T-cell (primary cell): ENCODE measurements at regions not wholly inside any gene's neighbourhood (a gene's known extent, or its start where the extent isn't known, plus 50 kb on each side); places are given as distances from the start of the nearest gene placed in this dataset.

Experiments used
- ATAC-seq, 4 experiments: fragments of 200-7000 bp in 3 of 4; fragments of 150-1000 bp in 1 of 4; cut with Tn5 transposase; replicated peaks in 1 of 4; 1 replicate in 3 of 4; 2 replicates in 1 of 4; pipeline ENCODE4 v1.10.0; 2021; ENCODE audit warnings: moderate library complexity in 3 of 4, mild to moderate bottlenecking in 2 of 4, moderate number of reproducible peaks in 1 of 4
- CTCF ChIA-PET, 2 donors: fragments of 300-600 bp; sonication (Branson Sonifier 250); formaldehyde crosslinking; loops; one replicate each; lab custom pipeline; 2022; ENCODE audit warnings: antibody characterized with exemption in 2 of 2; lab: Charles Lee
- POLR2A ChIA-PET, 2 donors: fragments of 300-600 bp; sonication (Branson Sonifier 250); formaldehyde crosslinking; loops; one replicate each; lab custom pipeline; 2022; ENCODE audit warnings: antibody characterized with exemption in 2 of 2; lab: Charles Lee
- DNase-seq, 35 experiments: peaks; one replicate each; pipeline versions ENCODE4 v3.0.0 to v3.0.0-alpha.2; 2013 to 2023
- H3K27ac ChIP-seq: one replicate; pipeline ENCODE4 v1.5.1; 2013; ENCODE audit warnings: low read length
- H3K27me3 ChIP-seq, 2 experiments: replicated peaks in 1 of 2; 1 replicate in 1 of 2; 2 replicates in 1 of 2; pipeline versions ENCODE4 v1.6.1 to v1.7.0; 2013; ENCODE audit warnings: low read length in 1 of 2, mixed read lengths in 1 of 2; ENCODE audit not compliant: control insufficient read depth in 2 of 2, insufficient read depth in 2 of 2; ENCODE audit errors: extremely low read depth in 1 of 2
- H3K36me3 ChIP-seq, 2 donors: 1 replicate in 1 of 2; 2 replicates in 1 of 2; pipeline versions ENCODE4 v1.6.1 to v1.7.0; 2013; ENCODE audit warnings: low read length in 1 of 2; ENCODE audit not compliant: control insufficient read depth in 2 of 2, insufficient read depth in 1 of 2; ENCODE audit errors: extremely low read depth in 1 of 2
- H3K4me1 ChIP-seq, 2 experiments: 1 replicate in 1 of 2; 2 replicates in 1 of 2; pipeline versions ENCODE4 v1.6.1 to v1.7.0; 2013; ENCODE audit warnings: low read length in 2 of 2, mixed read lengths in 1 of 2; ENCODE audit not compliant: insufficient read depth in 2 of 2, control insufficient read depth in 1 of 2; ENCODE audit errors: extremely low read depth in 1 of 2
- H3K4me3 ChIP-seq, 2 donors: 1 replicate in 1 of 2; 2 replicates in 1 of 2; pipeline versions ENCODE4 v1.5.1 to v1.7.0; 2013; ENCODE audit warnings: mild to moderate bottlenecking in 2 of 2, low read length in 1 of 2, moderate library complexity in 1 of 2; ENCODE audit not compliant: control insufficient read depth in 1 of 2; ENCODE audit errors: extremely low read depth in 1 of 2
- H3K9me3 ChIP-seq: 2 replicates; pipeline ENCODE4 v1.7.0; 2013
- H3K27ac Mint-ChIP-seq, 2 donors: one replicate each; pipeline ENCODE4 v1.8.0; 2020 to 2021; ENCODE audit warnings: mild to moderate bottlenecking in 2 of 2, mixed read lengths in 2 of 2
- H3K27me3 Mint-ChIP-seq, 2 donors: one replicate each; pipeline ENCODE4 v1.8.0; 2021 to 2022; ENCODE audit warnings: mixed read lengths in 2 of 2
- H3K36me3 Mint-ChIP-seq: one replicate; pipeline ENCODE4 v1.8.0; 2021; ENCODE audit warnings: mixed read lengths
- H3K4me1 Mint-ChIP-seq, 3 donors: one replicate each; pipeline ENCODE4 v1.8.0; 2020 to 2022; ENCODE audit warnings: mixed read lengths in 3 of 3, mild to moderate bottlenecking in 1 of 3
- H3K4me3 Mint-ChIP-seq, 3 donors: one replicate each; pipeline ENCODE4 v1.8.0; 2020 to 2022; ENCODE audit warnings: mild to moderate bottlenecking in 3 of 3, mixed read lengths in 3 of 3, moderate library complexity in 3 of 3
- H3K9me3 Mint-ChIP-seq, 3 donors: one replicate each; pipeline ENCODE4 v1.8.0; 2020 to 2022; ENCODE audit warnings: mixed read lengths in 3 of 3
- WGBS: methylation state at CpG from one replicate; pipeline ENCODE4 v1.1.5; 2013; ENCODE audit warnings: missing lambda C conversion rate; ENCODE audit not compliant: insufficient coverage; 5-methylcytosine and 5-hydroxymethylcytosine counted together

DNA sequence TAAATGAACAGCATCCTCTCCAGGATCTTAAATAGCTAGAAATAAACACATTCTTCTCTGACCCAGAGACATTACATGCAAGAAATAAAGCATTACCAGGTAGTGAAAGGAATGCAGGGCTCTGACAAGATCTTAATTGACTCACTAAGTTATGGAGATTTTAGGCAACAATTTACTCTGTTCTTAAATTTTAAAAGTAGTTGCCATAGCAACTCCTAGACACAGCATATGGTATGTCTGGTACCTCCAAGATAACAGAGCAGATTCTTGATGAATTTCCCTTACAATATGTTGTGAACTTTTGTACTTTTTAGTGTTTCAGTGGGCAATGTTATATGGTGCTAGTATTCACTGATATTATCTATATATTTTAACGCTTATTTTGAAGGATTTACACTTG lies 76.7 kb upstream of the G2E3 start:
- Histone ChIP-seq H3K27ac (no peak overlapping the region), H3K4me1 (no peaks in the 10 kb centered on the region), H3K36me3 (no peaks in the 10 kb centered on the region), H3K4me3 (no peak overlapping the region), H3K27me3 (no peaks in the 10 kb centered on the region), H3K9me3 (no peaks in the 10 kb centered on the region)
- H3K27ac Mint-ChIP-seq, result no peak overlapping the region
- peaks cover 3 to 8% of the 10 kb centered on the region in 2 donors for H3K27me3 Mint-ChIP-seq
- WGBS, result no CpG with 5 or more reads among the region's 1 CpG
- H3K4me1 Mint-ChIP-seq, result no peaks in the 10 kb centered on the region
- ChIA-PET POLR2A (no interaction called here), CTCF (no interaction called here)
- H3K36me3 Mint-ChIP-seq, result no peaks in the 10 kb centered on the region
- DNase-seq (no peak), ATAC-seq (no peak)
- no peak overlapping the region for H3K4me3 Mint-ChIP-seq
- no peaks in the 10 kb centered on the region for H3K9me3 Mint-ChIP-seq

DNA sequence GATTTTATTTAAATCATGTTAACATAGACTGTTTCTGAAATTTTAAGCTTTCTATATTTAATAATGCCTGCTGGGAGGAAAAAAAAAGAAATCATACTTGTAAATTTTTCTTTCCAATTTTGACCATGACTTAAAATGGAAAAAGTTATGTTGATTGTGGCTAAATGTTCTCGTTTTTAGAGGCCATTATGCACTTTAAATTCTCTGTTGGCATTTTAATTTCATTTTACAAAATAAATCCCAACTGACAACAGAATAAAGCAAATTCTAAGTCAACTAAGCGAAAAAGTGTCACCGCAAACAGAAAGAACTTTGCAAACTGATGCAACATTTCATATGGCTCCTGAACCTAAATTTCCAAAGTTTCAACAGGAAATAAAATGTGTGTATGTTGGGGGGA lies 74.8 kb upstream of the G2E3 start:
- H3K9me3 ChIP-seq, result no peaks in the 10 kb centered on the region
- no CpG with 5 or more reads among the region's 3 CpGs for WGBS
- H3K9me3 Mint-ChIP-seq, result no peaks in the 10 kb centered on the region
- H3K4me3 Mint-ChIP-seq, result no peak overlapping the region
- no peaks in the 10 kb centered on the region for H3K36me3 ChIP-seq
- H3K4me3 ChIP-seq, result no peak overlapping the region
- DNase-seq, result no peak
- H3K27ac Mint-ChIP-seq, result no peak overlapping the region
- H3K36me3 Mint-ChIP-seq, result no peaks in the 10 kb centered on the region
- no peaks in the 10 kb centered on the region for H3K4me1 Mint-ChIP-seq
- H3K4me1 ChIP-seq, result no peaks in the 10 kb centered on the region
- ATAC-seq, result no peak
- H3K27ac ChIP-seq, result no peak overlapping the region
- ChIA-PET POLR2A (no interaction called here), CTCF (no interaction called here)
- H3K27me3 ChIP-seq, result no peaks in the 10 kb centered on the region
- peaks cover 10% of the 10 kb centered on the region in 2 donors for H3K27me3 Mint-ChIP-seq

DNA sequence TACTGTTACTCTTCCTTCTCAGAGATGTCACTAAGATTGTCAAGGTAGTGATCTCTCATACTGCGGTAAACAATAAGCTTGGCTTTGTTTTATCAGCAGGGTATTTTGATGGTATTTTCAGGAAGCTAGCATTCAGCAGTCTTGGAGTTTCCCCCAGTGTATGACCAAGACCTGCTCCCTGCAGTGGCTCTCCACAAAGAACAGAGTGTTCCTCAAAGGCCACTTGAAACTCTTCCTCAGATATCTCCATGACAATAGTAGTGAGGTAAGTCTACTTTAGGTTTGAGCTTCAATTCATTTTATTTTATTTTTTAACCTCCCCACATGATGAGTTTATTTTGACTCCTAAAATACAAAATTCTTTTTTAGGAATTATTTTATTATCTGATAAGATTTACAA lies 74.0 kb upstream of the G2E3 start:
- CTCF ChIA-PET, result no interaction called here
- H3K4me3 ChIP-seq, result no peak overlapping the region
- Mint-ChIP-seq H3K27me3 (peaks cover 10% of the 10 kb centered on the region in 2 donors), H3K4me1 (no peaks in the 10 kb centered on the region), H3K36me3 (no peaks in the 10 kb centered on the region), H3K4me3 (no peak overlapping the region), H3K27ac (no peak overlapping the region), H3K9me3 (no peaks in the 10 kb centered on the region)
- H3K9me3 ChIP-seq, result no peaks in the 10 kb centered on the region
- ATAC-seq, result no peak
- H3K36me3 ChIP-seq, result no peaks in the 10 kb centered on the region
- POLR2A ChIA-PET, result no interaction called here
- DNase-seq, result no peak
- no peaks in the 10 kb centered on the region for H3K27me3 ChIP-seq
- H3K27ac ChIP-seq, result no peak overlapping the region
- WGBS, result no CpG with 5 or more reads among the region's 1 CpG
- no peaks in the 10 kb centered on the region for H3K4me1 ChIP-seq

DNA sequence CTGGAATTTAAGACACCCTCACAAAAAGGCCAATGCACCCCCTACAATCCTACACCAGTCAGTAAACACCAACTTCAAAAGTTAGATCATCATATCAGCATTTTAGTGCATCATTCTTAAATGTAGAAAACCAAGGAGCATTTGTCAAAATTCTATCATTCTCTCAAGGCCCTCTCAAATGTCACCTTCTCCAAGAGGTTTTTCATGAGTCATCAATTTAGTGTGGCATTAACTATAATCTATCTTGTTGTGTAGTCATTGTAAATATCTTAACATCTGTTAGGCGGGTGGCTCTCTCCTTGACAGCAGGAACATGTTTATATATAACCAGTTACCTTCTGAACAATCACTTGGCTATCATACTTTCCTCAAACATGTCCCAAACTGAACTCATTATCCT lies 62.1 kb upstream of the G2E3 start:
- no peak overlapping the region for H3K27ac ChIP-seq
- H3K4me3 ChIP-seq, result no peak overlapping the region
- ChIA-PET CTCF (no interaction called here), POLR2A (no interaction called here)
- 100% methylated on average over 1 of the region's 1 CpG for WGBS
- Mint-ChIP-seq H3K27ac (no peak overlapping the region), H3K9me3 (no peaks in the 10 kb centered on the region), H3K36me3 (no peaks in the 10 kb centered on the region), H3K27me3 (peaks cover 2 to 24% of the 10 kb centered on the region in 2 donors), H3K4me3 (no peak overlapping the region), H3K4me1 (no peaks in the 10 kb centered on the region)
- ATAC-seq, result no peak
- H3K27me3 ChIP-seq, result no peaks in the 10 kb centered on the region
- no peak for DNase-seq
- H3K4me1 ChIP-seq, result no peaks in the 10 kb centered on the region
- no peaks in the 10 kb centered on the region for H3K36me3 ChIP-seq
- no peaks in the 10 kb centered on the region for H3K9me3 ChIP-seq

DNA sequence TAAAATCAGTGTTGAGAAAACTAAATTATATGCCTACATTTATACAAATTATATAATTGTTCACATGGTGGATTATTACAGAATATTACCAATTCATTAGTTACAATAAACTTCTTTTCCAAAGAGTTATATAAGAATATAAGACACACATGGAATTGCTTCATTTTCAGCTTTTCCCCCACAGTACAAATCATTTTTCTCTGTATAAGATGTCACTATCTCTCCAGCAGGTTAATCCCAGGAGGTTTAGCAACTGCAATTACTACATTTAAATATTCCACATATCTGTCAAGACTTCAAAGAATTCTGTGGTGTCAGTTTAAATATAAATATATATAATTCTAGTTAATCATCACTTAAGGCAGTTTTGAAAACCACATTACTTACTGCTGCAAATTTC lies 59.6 kb upstream of the G2E3 start:
- H3K27ac Mint-ChIP-seq, result no peak overlapping the region
- H3K9me3 ChIP-seq, result no peaks in the 10 kb centered on the region
- no peaks in the 10 kb centered on the region for H3K36me3 Mint-ChIP-seq
- ATAC-seq (no peak), DNase-seq (no peak)
- H3K4me1 Mint-ChIP-seq, result no peaks in the 10 kb centered on the region
- no peaks in the 10 kb centered on the region for H3K36me3 ChIP-seq
- ChIA-PET CTCF (no interaction called here), POLR2A (no interaction called here)
- no peaks in the 10 kb centered on the region for H3K27me3 ChIP-seq
- no peak overlapping the region for H3K27ac ChIP-seq
- H3K9me3 Mint-ChIP-seq, result no peaks in the 10 kb centered on the region
- H3K4me3 Mint-ChIP-seq, result no peak overlapping the region
- no peak overlapping the region for H3K4me3 ChIP-seq
- H3K4me1 ChIP-seq, result no peaks in the 10 kb centered on the region
- H3K27me3 Mint-ChIP-seq, result peaks cover 0 to 20% of the 10 kb centered on the region in 2 donors

DNA sequence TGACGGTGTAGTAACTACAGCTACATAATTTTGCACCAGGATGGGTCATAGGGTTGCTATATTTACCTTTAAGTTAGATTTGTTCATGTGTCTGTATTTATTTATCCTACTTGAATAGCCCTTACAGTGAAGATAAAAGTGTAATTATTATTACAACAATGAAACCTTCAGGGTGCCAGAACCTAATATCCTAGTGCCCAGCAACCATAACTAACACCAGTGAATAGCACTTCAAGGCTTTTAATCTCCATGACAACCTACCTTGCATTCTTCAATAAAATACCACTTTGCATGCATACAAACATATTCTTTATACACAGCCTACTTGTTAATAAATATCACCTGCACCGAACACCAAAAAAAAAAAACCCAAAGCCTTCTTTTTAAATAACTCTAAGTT lies 58.7 kb upstream of the G2E3 start:
- DNase-seq, result no peak
- Mint-ChIP-seq H3K27ac (no peak overlapping the region), H3K27me3 (peaks cover 0 to 14% of the 10 kb centered on the region in 2 donors), H3K4me3 (no peak overlapping the region), H3K4me1 (no peaks in the 10 kb centered on the region), H3K9me3 (no peaks in the 10 kb centered on the region), H3K36me3 (no peaks in the 10 kb centered on the region)
- Histone ChIP-seq H3K27me3 (peaks cover 0 to under 1% of the 10 kb centered on the region in 2 experiments), H3K4me1 (no peaks in the 10 kb centered on the region), H3K27ac (no peak overlapping the region), H3K4me3 (no peak overlapping the region), H3K36me3 (no peaks in the 10 kb centered on the region), H3K9me3 (no peaks in the 10 kb centered on the region)
- CTCF ChIA-PET, result no interaction called here
- POLR2A ChIA-PET, result no interaction called here
- ATAC-seq, result no peak
- WGBS, result no CpG with 5 or more reads among the region's 2 CpGs

DNA sequence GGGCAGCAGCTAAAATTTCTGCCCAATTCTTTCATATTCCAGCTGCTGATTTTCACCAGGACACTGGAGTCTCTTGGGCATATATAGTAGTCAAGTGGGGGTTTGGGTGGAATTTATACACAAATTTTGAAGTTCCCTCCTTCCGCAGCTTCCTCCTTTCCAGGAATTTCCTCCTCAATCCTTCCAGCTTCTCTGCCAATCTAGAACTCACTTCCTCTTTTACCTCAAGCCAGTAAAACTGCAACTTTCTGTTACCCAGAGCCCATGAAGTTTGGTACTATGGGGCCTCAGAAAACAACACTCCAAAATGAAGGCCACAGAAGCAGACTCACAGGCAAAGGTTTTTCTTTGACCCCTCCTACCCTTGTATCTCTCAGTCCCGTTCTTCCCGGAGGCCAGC lies 51.7 kb upstream of the G2E3 start:
- H3K4me1 ChIP-seq, result no peaks in the 10 kb centered on the region
- no peak overlapping the region for H3K4me3 ChIP-seq
- DNase-seq, result no peak
- H3K4me3 Mint-ChIP-seq, result no peak overlapping the region
- peaks cover 0 to 3% of the 10 kb centered on the region in 2 experiments for H3K27me3 ChIP-seq
- no peak overlapping the region for H3K27ac Mint-ChIP-seq
- H3K9me3 ChIP-seq, result no peaks in the 10 kb centered on the region
- H3K27me3 Mint-ChIP-seq, result peaks cover 21 to 22% of the 10 kb centered on the region in 2 donors
- ATAC-seq, result no peak
- H3K4me1 Mint-ChIP-seq, result no peaks in the 10 kb centered on the region
- 92% methylated on average over 2 of the region's 3 CpGs for WGBS
- no peaks in the 10 kb centered on the region for H3K9me3 Mint-ChIP-seq
- no peaks in the 10 kb centered on the region for H3K36me3 ChIP-seq
- H3K36me3 Mint-ChIP-seq, result no peaks in the 10 kb centered on the region
- no peak overlapping the region for H3K27ac ChIP-seq
- POLR2A ChIA-PET, result interaction anchor here in 1 of 2 donors (0.6 kb wide), 1 partner anchor 1453 kb away, joined by 3 read pairs; no protein-coding TSS in a partner anchor
- CTCF ChIA-PET, result no interaction called here
